Right renal pelvis (tissue), 4 donors: ENCODE measurements at regions not wholly inside any gene's neighbourhood (a gene's known extent, or its start where the extent isn't known, plus 50 kb on each side); places are given as distances from the start of the nearest gene placed in this dataset.

Experiments used
- DNase-seq, 4 donors: peaks; one replicate each; pipeline ENCODE4 v3.0.0-alpha.2; 2013; ENCODE audit warnings: low read depth in 4 of 4, low spot score in 3 of 4, missing footprints in 1 of 4

- DNase-seq = no peak
Observed at GRCh38 chr19:31096935-31097545, 252.2 kb downstream of the TSHZ3 start.

- DNase-seq = no peak
Observed at GRCh38 chr19:31096062-31096830, 253.0 kb downstream of the TSHZ3 start.

- no peak for DNase-seq
Observed at GRCh38 chr19:31095100-31095804, 254.0 kb downstream of the TSHZ3 start.

GRCh38 chr19:31092274-31092673 is 257.0 kb downstream of the TSHZ3 start:
- no peak for DNase-seq

- DNase-seq = no peak
Observed at GRCh38 chr19:31089681-31090080, 259.6 kb downstream of the TSHZ3 start.

- no peak for DNase-seq
Observed at GRCh38 chr19:31085125-31085524, 264.1 kb downstream of the TSHZ3 start.

GRCh38 chr19:31083105-31083504 is 266.1 kb downstream of the TSHZ3 start:
- no peak for DNase-seq

GRCh38 chr19:31075146-31075655 is 274.0 kb downstream of the TSHZ3 start:
- DNase-seq = no peak

GRCh38 chr19:31074199-31075125 is 274.8 kb downstream of the TSHZ3 start:
- DNase-seq = no peak

GRCh38 chr19:31073485-31074198 is 275.6 kb downstream of the TSHZ3 start:
- DNase-seq = no peak

GRCh38 chr19:31072451-31072850 is 276.8 kb downstream of the TSHZ3 start:
- no peak for DNase-seq

- DNase-seq = peak in 1 of 4 donors; percentile 31
Observed at GRCh38 chr19:31071136-31071855, 277.9 kb downstream of the TSHZ3 start.

- DNase-seq = no peak
Observed at GRCh38 chr19:31070146-31071065, 278.8 kb downstream of the TSHZ3 start.

- no peak for DNase-seq
Observed at GRCh38 chr19:31068268-31068667, 281.0 kb downstream of the TSHZ3 start.

- DNase-seq = no peak
Observed at GRCh38 chr19:31066385-31066784, 282.9 kb downstream of the TSHZ3 start.

GRCh38 chr19:31064491-31064890 is 284.7 kb downstream of the TSHZ3 start:
- DNase-seq = no peak

- no peak for DNase-seq
Observed at GRCh38 chr19:31058676-31059340, 290.4 kb downstream of the TSHZ3 start.

- no peak for DNase-seq
Observed at GRCh38 chr19:31057476-31057875, 291.8 kb downstream of the TSHZ3 start.
